ENCODE measurements at regions not wholly inside any gene's neighbourhood (a gene's known extent, or its start where the extent isn't known, plus 50 kb on each side); places are given as distances from the start of the nearest gene placed in this dataset.

GRCh38 chr7:20558963-20559716 lies 56.3 kb upstream of the ABCB5 start:
- TF ChIP-seq CTCF (conservative IDR thresholded peaks at IDR 0.05; ENCODE audit: low read depth, low read length) (no peak), EZH2 (IDR thresholded peaks at IDR 0.05; ENCODE audit: borderline replicate concordance, low read depth, low read length, poor library complexity, severe bottlenecking) (no peak)
